C4-2B (cell line): ENCODE measurements at regions not wholly inside any gene's neighbourhood (a gene's known extent, or its start where the extent isn't known, plus 50 kb on each side); places are given as distances from the start of the nearest gene placed in this dataset.

Experiments
- ZFX ChIP-seq: fragments of 450-650 bp; IDR thresholded peaks from 2 replicates; pipeline ENCODE4 v1.6.1; 2017
- TF ChIP-seq, protein P1 (sequence below): fragments of 450-650 bp; conservative IDR thresholded peaks from 2 replicates; pipeline ENCODE4 v1.5.1; 2017; ENCODE audit warnings: mild to moderate bottlenecking

DNA sequence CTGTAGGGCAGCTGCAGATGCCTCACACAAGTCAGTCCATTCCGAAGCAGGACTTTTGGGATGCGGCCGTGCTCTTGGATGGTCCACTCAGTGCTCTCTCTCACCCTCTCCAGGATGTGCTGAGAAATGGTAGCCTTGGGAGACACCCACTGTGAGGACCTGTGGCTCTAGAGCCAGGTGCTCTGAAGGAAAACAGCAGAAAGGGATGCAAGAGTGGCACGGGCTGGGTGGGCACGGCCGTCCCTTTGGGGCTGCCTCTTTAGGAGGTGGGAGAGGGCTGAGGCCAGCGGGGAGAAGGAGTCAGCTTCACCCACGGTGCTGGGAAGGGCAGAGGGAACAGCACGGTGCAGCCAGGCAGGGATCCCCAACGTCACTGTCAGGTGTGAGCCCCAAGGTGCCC, 106.1 kb downstream of the RIPK4 start:
- no peak for TF ChIP-seq ZFX
- TF ChIP-seq, protein P1, sequence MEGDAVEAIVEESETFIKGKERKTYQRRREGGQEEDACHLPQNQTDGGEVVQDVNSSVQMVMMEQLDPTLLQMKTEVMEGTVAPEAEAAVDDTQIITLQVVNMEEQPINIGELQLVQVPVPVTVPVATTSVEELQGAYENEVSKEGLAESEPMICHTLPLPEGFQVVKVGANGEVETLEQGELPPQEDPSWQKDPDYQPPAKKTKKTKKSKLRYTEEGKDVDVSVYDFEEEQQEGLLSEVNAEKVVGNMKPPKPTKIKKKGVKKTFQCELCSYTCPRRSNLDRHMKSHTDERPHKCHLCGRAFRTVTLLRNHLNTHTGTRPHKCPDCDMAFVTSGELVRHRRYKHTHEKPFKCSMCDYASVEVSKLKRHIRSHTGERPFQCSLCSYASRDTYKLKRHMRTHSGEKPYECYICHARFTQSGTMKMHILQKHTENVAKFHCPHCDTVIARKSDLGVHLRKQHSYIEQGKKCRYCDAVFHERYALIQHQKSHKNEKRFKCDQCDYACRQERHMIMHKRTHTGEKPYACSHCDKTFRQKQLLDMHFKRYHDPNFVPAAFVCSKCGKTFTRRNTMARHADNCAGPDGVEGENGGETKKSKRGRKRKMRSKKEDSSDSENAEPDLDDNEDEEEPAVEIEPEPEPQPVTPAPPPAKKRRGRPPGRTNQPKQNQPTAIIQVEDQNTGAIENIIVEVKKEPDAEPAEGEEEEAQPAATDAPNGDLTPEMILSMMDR, result no peak
